Eye (tissue), 1 donor: ENCODE measurements at regions not wholly inside any gene's neighbourhood (a gene's known extent, or its start where the extent isn't known, plus 50 kb on each side); places are given as distances from the start of the nearest gene placed in this dataset.
A peak's percentile ranks its signal among the peaks of the same experiment; 100 is the strongest.
"Not testable (repeated sequence)": the region's sequence is repeated elsewhere in the genome, so short reads cannot be mapped to it uniquely, and the experiment has no call there.

Experiments used
- DNase-seq: peaks from one replicate; pipeline ENCODE4 v3.0.0-alpha.2; 2015

GRCh38 chr3:104901396-104901795, 465.3 kb upstream of the ALCAM start:
- no peak for DNase-seq

GRCh38 chr3:104903064-104903463, 463.6 kb upstream of the ALCAM start:
- DNase-seq = no peak

GRCh38 chr3:104906001-104906639, 460.6 kb upstream of the ALCAM start:
- DNase-seq = no peak

- no peak for DNase-seq
Measured at GRCh38 chr3:104907507-104907906, 459.2 kb upstream of the ALCAM start.

- DNase-seq = peak; percentile 20
Measured at GRCh38 chr3:104908761-104909160, 457.9 kb upstream of the ALCAM start.

GRCh38 chr3:104909198-104909597, 457.5 kb upstream of the ALCAM start:
- peak; percentile 75 for DNase-seq

GRCh38 chr3:104909721-104910120, 457.0 kb upstream of the ALCAM start:
- DNase-seq = peak; percentile 15

GRCh38 chr3:104911376-104911775, 455.3 kb upstream of the ALCAM start:
- no peak for DNase-seq

GRCh38 chr3:104916971-104917370, 449.7 kb upstream of the ALCAM start:
- no peak for DNase-seq

- DNase-seq = no peak
Measured at GRCh38 chr3:104920512-104920911, 446.2 kb upstream of the ALCAM start.

GRCh38 chr3:104933972-104934371, 432.7 kb upstream of the ALCAM start:
- no peak for DNase-seq

- peak; percentile 6 for DNase-seq
Measured at GRCh38 chr3:104935613-104936012, 431.1 kb upstream of the ALCAM start.

GRCh38 chr3:104939196-104939595, 427.5 kb upstream of the ALCAM start:
- no peak for DNase-seq

GRCh38 chr3:104941785-104942184, 424.9 kb upstream of the ALCAM start:
- DNase-seq = no peak

- DNase-seq = no peak
Measured at GRCh38 chr3:104943974-104944373, 422.7 kb upstream of the ALCAM start.

- no peak for DNase-seq
Measured at GRCh38 chr3:104947943-104948342, 418.8 kb upstream of the ALCAM start.

- DNase-seq = not testable (repeated sequence)
Measured at GRCh38 chr3:104949810-104950209, 416.9 kb upstream of the ALCAM start.

GRCh38 chr3:104951426-104951825, 415.3 kb upstream of the ALCAM start:
- DNase-seq = no peak

GRCh38 chr3:104952146-104952972, 414.4 kb upstream of the ALCAM start:
- DNase-seq = no peak

- DNase-seq = no peak
Measured at GRCh38 chr3:104956620-104957345, 409.9 kb upstream of the ALCAM start.

- DNase-seq = no peak
Measured at GRCh38 chr3:104960579-104960978, 406.1 kb upstream of the ALCAM start.

- DNase-seq = peak; percentile 17
Measured at GRCh38 chr3:104961851-104962250, 404.9 kb upstream of the ALCAM start.

GRCh38 chr3:104974316-104974715, 392.4 kb upstream of the ALCAM start:
- no peak for DNase-seq

GRCh38 chr3:104977719-104978118, 389.0 kb upstream of the ALCAM start:
- no peak for DNase-seq
